ENCODE measurements at regions not wholly inside any gene's neighbourhood (a gene's known extent, or its start where the extent isn't known, plus 50 kb on each side); places are given as distances from the start of the nearest gene placed in this dataset.

DNA sequence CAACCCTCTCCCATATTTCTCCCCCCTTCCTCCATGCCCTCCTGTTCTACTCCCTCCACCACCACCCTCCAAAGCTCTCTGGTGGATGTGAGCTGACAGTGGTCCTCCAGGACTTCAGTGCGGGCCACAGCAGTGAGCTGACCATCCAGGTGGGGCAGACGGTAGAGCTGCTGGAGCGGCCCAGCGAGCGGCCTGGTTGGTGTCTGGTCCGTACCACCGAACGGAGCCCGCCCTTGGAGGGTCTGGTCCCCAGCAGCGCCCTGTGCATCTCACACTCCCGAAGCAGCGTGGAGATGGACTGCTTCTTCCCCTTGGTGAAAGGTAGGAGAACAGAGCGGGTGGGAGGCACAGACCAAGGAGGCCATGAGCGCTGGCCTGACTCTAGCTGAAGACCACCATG, 167.5 kb upstream of the UMPS start:
- no peak for DNase-seq (ENCODE audit: low read depth)
- H3K4me3 ChIP-seq (ENCODE audit: low read depth, low read length) = no peak overlapping the region
- no peak for TF ChIP-seq CTCF (IDR thresholded peaks at IDR 0.05; ENCODE audit: insufficient read depth, low read depth, low read length)

DNA sequence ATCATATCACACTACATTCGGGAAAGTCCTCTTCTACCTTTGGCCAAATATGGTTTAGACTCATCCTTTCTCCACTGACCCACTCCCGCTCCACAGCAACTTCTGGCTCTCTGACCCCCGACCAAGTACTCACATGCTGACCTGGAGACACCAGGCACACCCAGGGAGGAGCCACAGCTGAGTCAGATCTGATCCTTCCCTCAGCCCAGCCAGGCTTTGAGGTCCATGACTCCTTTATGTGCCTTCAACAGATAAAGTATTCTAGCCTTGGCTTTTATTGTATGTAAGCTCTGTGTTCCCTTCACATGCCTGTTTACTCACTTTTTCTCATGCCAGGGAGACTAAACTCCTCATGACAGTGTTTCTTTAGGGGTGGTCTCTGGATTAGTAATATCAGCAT, 166.9 kb upstream of the UMPS start:
- no peak for TF ChIP-seq CTCF (IDR thresholded peaks at IDR 0.05; ENCODE audit: insufficient read depth, low read depth, low read length)
- no peak overlapping the region for H3K4me3 ChIP-seq (ENCODE audit: low read depth, low read length)
- DNase-seq (ENCODE audit: low read depth) = no peak

DNA sequence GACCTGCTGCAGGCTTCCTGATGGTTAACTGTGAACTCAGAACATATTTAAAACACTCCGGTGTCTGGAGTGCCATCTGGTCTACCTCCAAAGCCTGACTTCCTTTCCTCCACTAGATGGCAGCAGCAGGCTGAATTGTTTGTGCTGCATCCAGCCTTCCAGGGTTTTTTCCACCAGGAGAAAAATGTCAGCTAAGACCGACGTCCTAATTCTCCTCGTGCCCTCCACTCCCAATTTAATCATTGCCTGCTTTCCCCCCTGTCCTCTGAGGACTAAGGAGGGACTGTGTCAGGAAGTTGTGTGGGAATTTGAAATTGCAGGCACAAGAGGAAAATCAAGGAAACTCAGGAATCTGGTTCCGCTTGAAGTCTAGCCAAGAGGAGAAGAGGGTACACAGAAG, 165.2 kb upstream of the UMPS start:
- TF ChIP-seq CTCF (IDR thresholded peaks at IDR 0.05; ENCODE audit: insufficient read depth, low read depth, low read length) = peak; percentile 89
- DNase-seq (ENCODE audit: low read depth) = peak; percentile 77
- H3K4me3 ChIP-seq (ENCODE audit: low read depth, low read length) = no peak overlapping the region

- no peak for TF ChIP-seq CTCF (IDR thresholded peaks at IDR 0.05; ENCODE audit: insufficient read depth, low read depth, low read length)
- DNase-seq (ENCODE audit: low read depth) = no peak
- no peak overlapping the region for H3K4me3 ChIP-seq (ENCODE audit: low read depth, low read length)
Measured at GRCh38 chr3:124565551-124565950, 164.7 kb upstream of the UMPS start.

DNA sequence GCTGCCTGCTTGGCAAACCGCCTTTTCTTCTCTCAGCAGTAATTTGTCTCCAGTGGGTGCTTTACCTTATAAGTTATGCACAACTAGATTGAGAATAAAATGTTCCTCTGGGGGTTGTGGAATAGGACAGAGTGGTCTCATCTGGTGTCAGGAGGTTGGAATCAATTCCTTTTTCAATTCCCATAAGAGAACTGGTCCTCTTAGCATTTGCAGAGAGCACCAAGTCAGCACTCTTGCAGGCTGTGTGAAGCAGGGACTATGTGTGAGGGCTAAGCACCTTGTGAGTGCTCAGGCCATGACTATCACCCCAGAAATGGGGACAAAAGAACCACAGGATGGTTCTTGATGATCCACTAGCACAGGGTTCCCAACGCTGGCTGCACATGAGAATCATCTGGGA, 163.6 kb upstream of the UMPS start:
- DNase-seq (ENCODE audit: low read depth) = no peak
- TF ChIP-seq CTCF (IDR thresholded peaks at IDR 0.05; ENCODE audit: insufficient read depth, low read depth, low read length) = no peak
- H3K4me3 ChIP-seq (ENCODE audit: low read depth, low read length) = no peak overlapping the region

GRCh38 chr3:124567179-124567578, 163.1 kb upstream of the UMPS start:
- TF ChIP-seq CTCF (IDR thresholded peaks at IDR 0.05; ENCODE audit: insufficient read depth, low read depth, low read length) = no peak
- no peak for DNase-seq (ENCODE audit: low read depth)
- H3K4me3 ChIP-seq (ENCODE audit: low read depth, low read length) = no peak overlapping the region

- no peak for TF ChIP-seq CTCF (IDR thresholded peaks at IDR 0.05; ENCODE audit: insufficient read depth, low read depth, low read length)
- no peak overlapping the region for H3K4me3 ChIP-seq (ENCODE audit: low read depth, low read length)
- no peak for DNase-seq (ENCODE audit: low read depth)
Measured at GRCh38 chr3:124569761-124570160, 160.5 kb upstream of the UMPS start.
